ENCODE measurements at regions not wholly inside any gene's neighbourhood (a gene's known extent, or its start where the extent isn't known, plus 50 kb on each side); places are given as distances from the start of the nearest gene placed in this dataset.

- H3K36me3 Mint-ChIP-seq (ENCODE audit: insufficient read depth, unreplicated experiment) = no peaks in the 10 kb centered on the region
- H3K9me3 Mint-ChIP-seq (ENCODE audit: unreplicated experiment) = peaks cover 7% of the 10 kb centered on the region
- ChIA-PET CTCF (interaction anchor here (0.6 kb wide), 1 partner anchor 91 kb away, joined by 3 read pairs; no protein-coding TSS in a partner anchor), POLR2A (no interaction called here)
- H3K4me3 Mint-ChIP-seq (ENCODE audit: unreplicated experiment) = no peak overlapping the region
- H3K27me3 Mint-ChIP-seq (ENCODE audit: insufficient read depth, unreplicated experiment) = no peaks in the 10 kb centered on the region
- DNase-seq (ENCODE audit: unreplicated experiment) = no peak
- H3K27ac Mint-ChIP-seq (ENCODE audit: low read depth, unreplicated experiment) = peak overlapping the region; percentile 95
- BruUV-seq (replicated peaks) = no TSS peak
- no peak for TF ChIP-seq CTCF (IDR thresholded peaks at IDR 0.05; ENCODE audit: unreplicated experiment)
- intact Hi-C loops (cut with micrococcal nuclease) = no loop called here
- peaks cover 18% of the 10 kb centered on the region for H3K4me1 Mint-ChIP-seq (ENCODE audit: insufficient read depth, unreplicated experiment)
These were observed 410.6 kb downstream of the METTL15 start for GRCh38 chr11:28518825-28519224.

- Mint-ChIP-seq H3K27me3 (ENCODE audit: insufficient read depth, unreplicated experiment) (no peaks in the 10 kb centered on the region), H3K9me3 (ENCODE audit: unreplicated experiment) (no peaks in the 10 kb centered on the region), H3K27ac (ENCODE audit: low read depth, unreplicated experiment) (no peak overlapping the region), H3K4me1 (ENCODE audit: insufficient read depth, unreplicated experiment) (peaks cover 18% of the 10 kb centered on the region), H3K4me3 (ENCODE audit: unreplicated experiment) (no peak overlapping the region), H3K36me3 (ENCODE audit: insufficient read depth, unreplicated experiment) (no peaks in the 10 kb centered on the region)
- intact Hi-C loops (cut with micrococcal nuclease) = no loop called here
- TF ChIP-seq CTCF (IDR thresholded peaks at IDR 0.05; ENCODE audit: unreplicated experiment) = no peak
- POLR2A ChIA-PET = no interaction called here
- no peak for DNase-seq (ENCODE audit: unreplicated experiment)
- no TSS peak for BruUV-seq (replicated peaks)
- CTCF ChIA-PET = interaction anchor here (0.6 to 3.4 kb wide), 5 partner anchors 9 to 183 kb away, joined by 3 to 23 read pairs (median 3); no protein-coding TSS in a partner anchor
These were observed 409.4 kb downstream of the METTL15 start for GRCh38 chr11:28517621-28518020.

GRCh38 chr11:28514391-28514790 lies 406.2 kb downstream of the METTL15 start:
- no peak overlapping the region for H3K27ac Mint-ChIP-seq (ENCODE audit: low read depth, unreplicated experiment)
- H3K4me1 Mint-ChIP-seq (ENCODE audit: insufficient read depth, unreplicated experiment) = no peaks in the 10 kb centered on the region
- no TSS peak for BruUV-seq (replicated peaks)
- DNase-seq (ENCODE audit: unreplicated experiment) = no peak
- intact Hi-C loops (cut with micrococcal nuclease) = no loop called here
- no peak for TF ChIP-seq CTCF (IDR thresholded peaks at IDR 0.05; ENCODE audit: unreplicated experiment)
- POLR2A ChIA-PET = interaction anchor here (0.5 kb wide), 1 partner anchor 211 kb away, joined by 3 read pairs; no protein-coding TSS in a partner anchor
- H3K4me3 Mint-ChIP-seq (ENCODE audit: unreplicated experiment) = no peak overlapping the region
- H3K36me3 Mint-ChIP-seq (ENCODE audit: insufficient read depth, unreplicated experiment) = no peaks in the 10 kb centered on the region
- CTCF ChIA-PET = interaction anchor here (0.6 kb wide), 1 partner anchor 607 kb away, joined by 3 read pairs; no protein-coding TSS in a partner anchor
- H3K27me3 Mint-ChIP-seq (ENCODE audit: insufficient read depth, unreplicated experiment) = no peaks in the 10 kb centered on the region
- no peaks in the 10 kb centered on the region for H3K9me3 Mint-ChIP-seq (ENCODE audit: unreplicated experiment)

GRCh38 chr11:28512143-28512756 lies 404.1 kb downstream of the METTL15 start:
- CTCF ChIA-PET = interaction anchor here (0.6 to 1.6 kb wide), 2 partner anchors 17 to 782 kb away, joined by 3 read pairs; no protein-coding TSS in a partner anchor
- no peak for TF ChIP-seq CTCF (IDR thresholded peaks at IDR 0.05; ENCODE audit: unreplicated experiment)
- Mint-ChIP-seq H3K9me3 (ENCODE audit: unreplicated experiment) (no peaks in the 10 kb centered on the region), H3K4me1 (ENCODE audit: insufficient read depth, unreplicated experiment) (no peaks in the 10 kb centered on the region), H3K27ac (ENCODE audit: low read depth, unreplicated experiment) (no peak overlapping the region), H3K36me3 (ENCODE audit: insufficient read depth, unreplicated experiment) (no peaks in the 10 kb centered on the region), H3K27me3 (ENCODE audit: insufficient read depth, unreplicated experiment) (no peaks in the 10 kb centered on the region), H3K4me3 (ENCODE audit: unreplicated experiment) (no peak overlapping the region)
- POLR2A ChIA-PET = no interaction called here
- no peak for DNase-seq (ENCODE audit: unreplicated experiment)
- no TSS peak for BruUV-seq (replicated peaks)
- intact Hi-C loops (cut with micrococcal nuclease) = no loop called here
